ENCODE measurements at regions not wholly inside any gene's neighbourhood (a gene's known extent, or its start where the extent isn't known, plus 50 kb on each side); places are given as distances from the start of the nearest gene placed in this dataset.

GRCh38 chr7:34236839-34237492 is 331.6 kb downstream of the BMPER start:
- H3K4me3 ChIP-seq (ENCODE audit: low read depth, low read length) = no peak overlapping the region
- no peak for TF ChIP-seq CTCF (IDR thresholded peaks at IDR 0.05; ENCODE audit: control insufficient read depth, extremely low read depth, insufficient read depth)
- DNase-seq (ENCODE audit: low read depth) = no peak

- no peak overlapping the region for H3K4me3 ChIP-seq (ENCODE audit: low read depth, low read length)
- DNase-seq (ENCODE audit: low read depth) = peak; percentile 65
- no peak for TF ChIP-seq CTCF (IDR thresholded peaks at IDR 0.05; ENCODE audit: control insufficient read depth, extremely low read depth, insufficient read depth)
Measured at GRCh38 chr7:34237493-34237849, 332.1 kb downstream of the BMPER start.

GRCh38 chr7:34240417-34240816 is 335.1 kb downstream of the BMPER start:
- no peak for TF ChIP-seq CTCF (IDR thresholded peaks at IDR 0.05; ENCODE audit: control insufficient read depth, extremely low read depth, insufficient read depth)
- H3K4me3 ChIP-seq (ENCODE audit: low read depth, low read length) = no peak overlapping the region
- no peak for DNase-seq (ENCODE audit: low read depth)

- DNase-seq (ENCODE audit: low read depth) = no peak
- no peak for TF ChIP-seq CTCF (IDR thresholded peaks at IDR 0.05; ENCODE audit: control insufficient read depth, extremely low read depth, insufficient read depth)
- no peak overlapping the region for H3K4me3 ChIP-seq (ENCODE audit: low read depth, low read length)
Measured at GRCh38 chr7:34242391-34242790, 337.1 kb downstream of the BMPER start.

GRCh38 chr7:34245246-34245645 is 339.9 kb downstream of the BMPER start:
- TF ChIP-seq CTCF (IDR thresholded peaks at IDR 0.05; ENCODE audit: control insufficient read depth, extremely low read depth, insufficient read depth) = no peak
- DNase-seq (ENCODE audit: low read depth) = no peak
- no peak overlapping the region for H3K4me3 ChIP-seq (ENCODE audit: low read depth, low read length)

GRCh38 chr7:34247468-34247867 is 342.1 kb downstream of the BMPER start:
- TF ChIP-seq CTCF (IDR thresholded peaks at IDR 0.05; ENCODE audit: control insufficient read depth, extremely low read depth, insufficient read depth) = no peak
- DNase-seq (ENCODE audit: low read depth) = no peak
- H3K4me3 ChIP-seq (ENCODE audit: low read depth, low read length) = no peak overlapping the region

GRCh38 chr7:34249192-34249591 is 343.9 kb downstream of the BMPER start:
- DNase-seq (ENCODE audit: low read depth) = no peak
- H3K4me3 ChIP-seq (ENCODE audit: low read depth, low read length) = no peak overlapping the region
- no peak for TF ChIP-seq CTCF (IDR thresholded peaks at IDR 0.05; ENCODE audit: control insufficient read depth, extremely low read depth, insufficient read depth)

All from LNCaP clone FGC (cell line).